Breast epithelium (tissue), 4 donors: ENCODE measurements at regions not wholly inside any gene's neighbourhood (a gene's known extent, or its start where the extent isn't known, plus 50 kb on each side); places are given as distances from the start of the nearest gene placed in this dataset.
"Not testable (repeated sequence)": the region's sequence is repeated elsewhere in the genome, so short reads cannot be mapped to it uniquely, and the experiment has no call there.

ENCODE experiments used
- DNase-seq, 2 donors: peaks; one replicate each; pipeline ENCODE4 v3.0.0-alpha.2; 2019; ENCODE audit warnings: low spot score in 2 of 2
- H3K27ac ChIP-seq, 2 donors: fragments of 200-600 bp; sonication (generic) in 1 of 2; one replicate each; pipeline ENCODE4 v1.5.1; 2016 to 2019; ENCODE audit warnings: mild to moderate bottlenecking in 1 of 2
- H3K27me3 ChIP-seq, 2 donors: fragments of 200-600 bp; sonication (generic) in 1 of 2; one replicate each; pipeline versions ENCODE4 v1.5.1 to v1.6.0; 2017 to 2019; ENCODE audit warnings: control low read depth in 1 of 2, mild to moderate bottlenecking in 1 of 2
- H3K36me3 ChIP-seq: fragments of 200-600 bp; one replicate; pipeline ENCODE4 v1.5.1; 2019
- H3K4me1 ChIP-seq, 2 donors: fragments of 200-600 bp; sonication (generic); one replicate each; pipeline ENCODE4 v1.5.1; 2016 to 2019; ENCODE audit warnings: control low read depth in 1 of 2
- H3K4me3 ChIP-seq, 3 donors: fragments of 200-600 bp; sonication (generic); 1 replicate in 2 of 3; 2 replicates in 1 of 3; pipeline ENCODE4 v1.5.1; 2016 to 2019; ENCODE audit warnings: mild to moderate bottlenecking in 3 of 3, moderate library complexity in 2 of 3
- H3K9me3 ChIP-seq, 2 donors: fragments of 200-600 bp; sonication (generic) in 1 of 2; one replicate each; pipeline ENCODE4 v1.5.1; 2016 to 2019; ENCODE audit warnings: control low read depth in 1 of 2
- CTCF ChIP-seq, 3 donors: fragments of 450-650 bp; IDR thresholded peaks; one replicate each; pipeline ENCODE4 v1.5.1; 2016 to 2017; ENCODE audit warnings: antibody characterized with exemption in 3 of 3, mild to moderate bottlenecking in 3 of 3, moderate library complexity in 3 of 3
- POLR2A ChIP-seq: fragments of 450-650 bp; IDR thresholded peaks from one replicate; pipeline ENCODE4 v1.6.1; 2016; ENCODE audit warnings: antibody characterized with exemption, mild to moderate bottlenecking, moderate library complexity
- POLR2AphosphoS5 ChIP-seq, 3 donors: sonication (generic); formaldehyde crosslinking; IDR thresholded peaks; one replicate each; pipeline ENCODE4 v1.6.1; 2017; ENCODE audit warnings: antibody characterized with exemption in 3 of 3
- intact Hi-C: fragments of 100-400 bp; cut with DNase I; formaldehyde crosslinking; loops from one replicate; pipeline ENCODE4 v1.15.1; 2023; ENCODE audit warnings: low total_unique reads

- intact Hi-C loops: no loop called here
- TF ChIP-seq CTCF (IDR thresholded peaks at IDR 0.05) (no peak), POLR2A (no peak), POLR2AphosphoS5 (IDR thresholded peaks at IDR 0.05) (no peak)
- no peak overlapping the region for H3K4me3 ChIP-seq
- no peaks in the 10 kb centered on the region for H3K36me3 ChIP-seq
- no peak overlapping the region for H3K27ac ChIP-seq
- no peak for DNase-seq
- H3K27me3 ChIP-seq: no peaks in the 10 kb centered on the region
- H3K9me3 ChIP-seq: no peaks in the 10 kb centered on the region
- no peaks in the 10 kb centered on the region for H3K4me1 ChIP-seq
These were observed 715.0 kb downstream of the TFAP2A start for GRCh38 chr6:9699888-9700287.

GRCh38 chr6:9697263-9697931 is 717.5 kb downstream of the TFAP2A start:
- intact Hi-C loops: no loop called here

GRCh38 chr6:9690388-9690787 is 724.5 kb downstream of the TFAP2A start:
- DNase-seq: no peak
- no peaks in the 10 kb centered on the region for H3K9me3 ChIP-seq
- H3K4me3 ChIP-seq: no peak overlapping the region
- H3K36me3 ChIP-seq: no peaks in the 10 kb centered on the region
- no peaks in the 10 kb centered on the region for H3K4me1 ChIP-seq
- no peaks in the 10 kb centered on the region for H3K27me3 ChIP-seq
- TF ChIP-seq POLR2AphosphoS5 (IDR thresholded peaks at IDR 0.05): no peak
- no peak for TF ChIP-seq CTCF (IDR thresholded peaks at IDR 0.05)
- TF ChIP-seq POLR2A: no peak
- intact Hi-C loops: no loop called here
- H3K27ac ChIP-seq: no peak overlapping the region

More at GRCh38 chr6:9697263-9697931, 717.5 kb downstream of the TFAP2A start:
- no peaks in the 10 kb centered on the region for H3K27me3 ChIP-seq
- no peak for DNase-seq
- no peak for TF ChIP-seq CTCF (IDR thresholded peaks at IDR 0.05)
- H3K36me3 ChIP-seq: no peaks in the 10 kb centered on the region
- H3K9me3 ChIP-seq: no peaks in the 10 kb centered on the region
- no peaks in the 10 kb centered on the region for H3K4me1 ChIP-seq
- no peak overlapping the region for H3K4me3 ChIP-seq
- H3K27ac ChIP-seq: no peak overlapping the region

GRCh38 chr6:9680727-9681126 is 734.1 kb downstream of the TFAP2A start:
- not testable (repeated sequence) for H3K4me3 ChIP-seq, H3K27ac ChIP-seq, H3K9me3 ChIP-seq, H3K4me1 ChIP-seq, H3K36me3 ChIP-seq, H3K27me3 ChIP-seq, DNase-seq
- intact Hi-C loops: loop anchor here (5.0 kb wide), 1 partner anchor 1533 kb away; no protein-coding TSS in a partner anchor

- DNase-seq: no peak
- TF ChIP-seq POLR2AphosphoS5 (IDR thresholded peaks at IDR 0.05): no peak
- TF ChIP-seq CTCF (IDR thresholded peaks at IDR 0.05): no peak
- no peak for TF ChIP-seq POLR2A
- Histone ChIP-seq H3K4me1 (no peaks in the 10 kb centered on the region), H3K27me3 (no peaks in the 10 kb centered on the region), H3K9me3 (no peaks in the 10 kb centered on the region), H3K27ac (no peak overlapping the region), H3K36me3 (no peaks in the 10 kb centered on the region), H3K4me3 (no peak overlapping the region)
- intact Hi-C loops: no loop called here
These were observed 739.8 kb downstream of the TFAP2A start for GRCh38 chr6:9675122-9675521.

- Histone ChIP-seq H3K27ac (no peak overlapping the region), H3K4me3 (no peak overlapping the region), H3K36me3 (no peaks in the 10 kb centered on the region), H3K27me3 (no peaks in the 10 kb centered on the region), H3K9me3 (no peaks in the 10 kb centered on the region), H3K4me1 (no peaks in the 10 kb centered on the region)
- intact Hi-C loops: no loop called here
- no peak for DNase-seq
- no peak for TF ChIP-seq POLR2A
- no peak for TF ChIP-seq CTCF (IDR thresholded peaks at IDR 0.05)
- TF ChIP-seq POLR2AphosphoS5 (IDR thresholded peaks at IDR 0.05): no peak
These were observed 755.0 kb downstream of the TFAP2A start for GRCh38 chr6:9659848-9660247.
